Chondrocyte (in vitro differentiated cells): ENCODE measurements at regions not wholly inside any gene's neighbourhood (a gene's known extent, or its start where the extent isn't known, plus 50 kb on each side); places are given as distances from the start of the nearest gene placed in this dataset.
"Not testable (repeated sequence)": the region's sequence is repeated elsewhere in the genome, so short reads cannot be mapped to it uniquely, and the experiment has no call there.

Experiments
- DNase-seq: peaks from one replicate; pipeline ENCODE4 v3.0.0; 2021; ENCODE audit warnings: mixed read lengths, low spot score
- H3K27ac Mint-ChIP-seq: one replicate; pipeline ENCODE4 v1.8.0; 2021; ENCODE audit warnings: mild to moderate bottlenecking, moderate library complexity, mixed read lengths; ENCODE audit not compliant: unreplicated experiment
- H3K27me3 Mint-ChIP-seq: 2 replicates; pipeline ENCODE4 v1.8.0; 2021; ENCODE audit warnings: low read depth, mixed read lengths
- H3K36me3 Mint-ChIP-seq: 2 replicates; pipeline ENCODE4 v1.8.0; 2021; ENCODE audit warnings: low read depth, mixed read lengths
- H3K4me1 Mint-ChIP-seq: 2 replicates; pipeline ENCODE4 v1.8.0; 2021; ENCODE audit warnings: low read depth, mild to moderate bottlenecking, mixed read lengths
- H3K4me3 Mint-ChIP-seq: one replicate; pipeline ENCODE4 v1.8.0; 2021; ENCODE audit warnings: mild to moderate bottlenecking, moderate library complexity, mixed read lengths; ENCODE audit not compliant: unreplicated experiment
- H3K9me3 Mint-ChIP-seq: 2 replicates; pipeline ENCODE4 v1.8.0; 2021; ENCODE audit warnings: low read depth, mixed read lengths
- TF ChIP-seq, protein P1 (sequence below): fragments of 200-600 bp; sonication (generic); IDR thresholded peaks from 2 replicates; pipeline ENCODE4 v1.5.0; 2021; ENCODE audit warnings: antibody characterized with exemption, mild to moderate bottlenecking, moderate library complexity

GRCh38 chr10:28177944-28178637 is 124.8 kb downstream of the MPP7 start:
- H3K4me1 Mint-ChIP-seq: peaks cover 62% of the 10 kb centered on the region
- H3K27me3 Mint-ChIP-seq: no peaks in the 10 kb centered on the region
- peaks cover 1% of the 10 kb centered on the region for H3K36me3 Mint-ChIP-seq
- peak overlapping the region; percentile 67 for H3K4me3 Mint-ChIP-seq
- no peaks in the 10 kb centered on the region for H3K9me3 Mint-ChIP-seq
- H3K27ac Mint-ChIP-seq: peak overlapping the region; percentile 91
- TF ChIP-seq, protein P1, sequence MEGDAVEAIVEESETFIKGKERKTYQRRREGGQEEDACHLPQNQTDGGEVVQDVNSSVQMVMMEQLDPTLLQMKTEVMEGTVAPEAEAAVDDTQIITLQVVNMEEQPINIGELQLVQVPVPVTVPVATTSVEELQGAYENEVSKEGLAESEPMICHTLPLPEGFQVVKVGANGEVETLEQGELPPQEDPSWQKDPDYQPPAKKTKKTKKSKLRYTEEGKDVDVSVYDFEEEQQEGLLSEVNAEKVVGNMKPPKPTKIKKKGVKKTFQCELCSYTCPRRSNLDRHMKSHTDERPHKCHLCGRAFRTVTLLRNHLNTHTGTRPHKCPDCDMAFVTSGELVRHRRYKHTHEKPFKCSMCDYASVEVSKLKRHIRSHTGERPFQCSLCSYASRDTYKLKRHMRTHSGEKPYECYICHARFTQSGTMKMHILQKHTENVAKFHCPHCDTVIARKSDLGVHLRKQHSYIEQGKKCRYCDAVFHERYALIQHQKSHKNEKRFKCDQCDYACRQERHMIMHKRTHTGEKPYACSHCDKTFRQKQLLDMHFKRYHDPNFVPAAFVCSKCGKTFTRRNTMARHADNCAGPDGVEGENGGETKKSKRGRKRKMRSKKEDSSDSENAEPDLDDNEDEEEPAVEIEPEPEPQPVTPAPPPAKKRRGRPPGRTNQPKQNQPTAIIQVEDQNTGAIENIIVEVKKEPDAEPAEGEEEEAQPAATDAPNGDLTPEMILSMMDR: no peak
- no peak for DNase-seq

DNA sequence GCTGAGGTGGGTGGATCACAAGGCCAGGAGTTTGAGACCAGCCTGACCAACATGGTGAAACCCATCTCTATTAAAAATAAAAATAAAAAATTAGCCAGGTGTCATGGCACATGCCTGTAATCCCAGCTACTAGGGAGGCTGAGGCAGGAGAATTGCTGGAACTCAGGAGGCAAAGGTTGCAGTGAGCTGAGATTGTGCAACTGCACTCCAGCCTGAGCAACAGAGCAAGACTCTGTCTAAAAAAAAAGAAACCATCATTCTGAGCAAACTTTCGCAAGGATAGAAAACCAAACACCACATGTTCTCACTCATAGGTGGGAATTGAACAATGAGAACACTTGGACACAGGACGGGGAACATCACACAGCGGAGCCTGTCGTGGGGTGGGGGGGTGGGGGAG is 126.4 kb downstream of the MPP7 start:
- H3K27ac Mint-ChIP-seq: peak overlapping the region; percentile 5
- not testable (repeated sequence) for H3K9me3 Mint-ChIP-seq, DNase-seq, H3K27me3 Mint-ChIP-seq, H3K36me3 Mint-ChIP-seq, H3K4me3 Mint-ChIP-seq
- H3K4me1 Mint-ChIP-seq: peaks cover 57% of the 10 kb centered on the region

DNA sequence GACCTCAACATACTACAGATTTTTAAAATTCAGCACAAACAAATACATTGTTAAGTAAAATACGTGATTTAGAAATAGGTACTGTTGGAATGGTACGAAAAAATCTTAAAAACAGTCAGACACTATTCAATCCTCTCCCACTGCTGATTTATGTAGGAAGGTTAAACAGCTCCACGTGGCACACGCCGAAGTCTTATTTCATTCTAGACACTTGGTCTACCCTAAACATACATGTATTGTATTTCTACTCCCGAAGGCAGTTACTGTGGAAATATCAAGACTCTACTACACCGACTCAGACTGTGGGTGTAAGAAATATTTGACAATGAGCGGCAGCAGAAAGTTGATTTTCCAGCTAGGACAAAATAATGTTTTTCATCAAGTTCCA is 130.6 kb downstream of the MPP7 start:
- Mint-ChIP-seq H3K4me1 (peaks cover 41% of the 10 kb centered on the region), H3K27ac (no peak overlapping the region), H3K4me3 (no peak overlapping the region), H3K9me3 (peaks cover 3% of the 10 kb centered on the region), H3K27me3 (no peaks in the 10 kb centered on the region), H3K36me3 (peaks cover 1% of the 10 kb centered on the region)
- TF ChIP-seq, protein P1: no peak
- DNase-seq: no peak

DNA sequence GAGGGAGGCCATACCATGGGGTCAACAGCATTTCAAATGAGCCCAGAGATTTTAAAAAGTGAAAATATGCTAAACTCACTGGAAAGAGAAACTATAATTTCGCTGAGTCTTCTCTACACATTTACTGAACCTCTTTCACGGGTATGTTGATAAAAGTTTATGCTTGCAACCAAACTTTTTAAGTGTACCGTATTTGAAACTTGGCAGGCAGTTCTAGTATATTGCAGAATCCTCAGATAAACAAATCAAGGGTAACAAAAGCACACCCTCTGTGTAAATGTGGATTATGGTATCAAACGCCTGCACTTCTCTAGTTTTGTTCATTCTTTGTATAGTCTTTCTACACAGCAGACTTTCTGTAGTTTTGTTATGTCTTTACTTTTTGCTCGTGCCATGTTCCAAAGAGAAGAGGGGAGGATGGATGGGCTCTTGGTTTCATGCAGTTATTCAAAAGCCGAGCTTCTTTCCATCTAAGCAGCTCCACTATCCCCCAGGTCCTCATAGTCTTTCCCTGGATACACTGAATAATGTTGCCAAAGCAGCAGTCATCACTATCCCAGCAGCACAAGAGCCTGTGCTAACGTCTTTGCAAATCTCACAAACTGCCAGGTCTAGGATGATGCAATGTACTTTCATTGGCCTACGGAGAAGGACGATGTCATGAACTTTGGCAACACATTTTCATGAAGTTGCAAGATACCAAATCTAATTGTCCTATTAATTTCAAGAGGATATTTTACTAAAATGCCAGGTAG is 131.2 kb downstream of the MPP7 start:
- Mint-ChIP-seq H3K36me3 (peaks cover 1% of the 10 kb centered on the region), H3K27me3 (no peaks in the 10 kb centered on the region), H3K9me3 (peaks cover 3% of the 10 kb centered on the region), H3K4me3 (peak overlapping the region; percentile 17), H3K27ac (peak overlapping the region; percentile 65), H3K4me1 (peaks cover 41% of the 10 kb centered on the region)
- TF ChIP-seq, protein P1: no peak
- no peak for DNase-seq

DNA sequence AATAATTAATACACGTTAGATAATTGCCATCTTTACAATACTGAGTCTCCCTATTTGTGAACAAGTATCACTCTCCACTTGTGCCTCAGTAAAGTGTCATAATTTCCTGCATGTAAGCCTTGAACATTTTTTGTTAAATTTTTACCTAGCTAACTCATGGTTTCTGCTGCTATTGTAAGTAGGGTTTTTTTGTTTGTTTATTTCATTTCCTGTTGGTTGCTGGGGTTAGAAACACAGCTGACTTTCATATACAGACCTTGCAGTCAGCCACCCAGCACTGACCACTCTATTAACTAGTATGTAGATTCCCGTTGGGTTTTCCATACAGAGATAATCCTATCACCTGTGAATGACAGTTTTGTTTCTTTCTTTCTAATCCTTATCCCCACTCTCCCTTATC is 133.3 kb downstream of the MPP7 start:
- Mint-ChIP-seq H3K27me3 (no peaks in the 10 kb centered on the region), H3K4me1 (peaks cover 27% of the 10 kb centered on the region), H3K9me3 (peaks cover 3% of the 10 kb centered on the region), H3K27ac (no peak overlapping the region), H3K4me3 (no peak overlapping the region), H3K36me3 (peaks cover under 1% of the 10 kb centered on the region)
- TF ChIP-seq, protein P1: no peak
- no peak for DNase-seq
